ENCODE measurements at regions not wholly inside any gene's neighbourhood (a gene's known extent, or its start where the extent isn't known, plus 50 kb on each side); places are given as distances from the start of the nearest gene placed in this dataset.

- Mint-ChIP-seq H3K27ac (no peak overlapping the region), H3K9me3 (peaks cover 11% of the 10 kb centered on the region), H3K36me3 (no peaks in the 10 kb centered on the region), H3K4me1 (ENCODE audit: low read depth in 2 of 2) (no peaks in the 10 kb centered on the region), H3K27me3 (no peaks in the 10 kb centered on the region), H3K4me3 (no peak overlapping the region)
- DNase-seq (ENCODE audit: low spot score) (no peak), ATAC-seq (no peak)
Observed at GRCh38 chr10:106147021-106147420, 1017.5 kb downstream of the SORCS1 start.

GRCh38 chr10:106139915-106140314 is 1024.6 kb downstream of the SORCS1 start:
- H3K36me3 Mint-ChIP-seq: no peaks in the 10 kb centered on the region
- no peaks in the 10 kb centered on the region for H3K27me3 Mint-ChIP-seq
- H3K9me3 Mint-ChIP-seq: peaks cover 7% of the 10 kb centered on the region
- DNase-seq (ENCODE audit: low spot score): no peak
- no peak overlapping the region for H3K27ac Mint-ChIP-seq
- H3K4me3 Mint-ChIP-seq: no peak overlapping the region
- ATAC-seq: no peak
- no peaks in the 10 kb centered on the region for H3K4me1 Mint-ChIP-seq (ENCODE audit: low read depth in 2 of 2)

- H3K4me1 Mint-ChIP-seq (ENCODE audit: low read depth in 2 of 2): no peaks in the 10 kb centered on the region
- H3K36me3 Mint-ChIP-seq: no peaks in the 10 kb centered on the region
- no peak for DNase-seq (ENCODE audit: low spot score)
- peaks cover 8% of the 10 kb centered on the region for H3K9me3 Mint-ChIP-seq
- H3K4me3 Mint-ChIP-seq: no peak overlapping the region
- no peak for ATAC-seq
- H3K27ac Mint-ChIP-seq: no peak overlapping the region
- H3K27me3 Mint-ChIP-seq: no peaks in the 10 kb centered on the region
Observed at GRCh38 chr10:106136175-106136574, 1028.3 kb downstream of the SORCS1 start.

- Mint-ChIP-seq H3K27me3 (no peaks in the 10 kb centered on the region), H3K27ac (no peak overlapping the region), H3K4me3 (no peak overlapping the region), H3K4me1 (ENCODE audit: low read depth in 2 of 2) (no peaks in the 10 kb centered on the region), H3K36me3 (no peaks in the 10 kb centered on the region), H3K9me3 (peaks cover 17% of the 10 kb centered on the region)
- ATAC-seq (no peak), DNase-seq (ENCODE audit: low spot score) (no peak)
Observed at GRCh38 chr10:106134326-106135000, 1030.0 kb downstream of the SORCS1 start.

GRCh38 chr10:106133451-106133850 is 1031.1 kb downstream of the SORCS1 start:
- DNase-seq (ENCODE audit: low spot score) (no peak), ATAC-seq (no peak)
- no peaks in the 10 kb centered on the region for H3K4me1 Mint-ChIP-seq (ENCODE audit: low read depth in 2 of 2)
- no peak overlapping the region for H3K4me3 Mint-ChIP-seq
- peaks cover 20% of the 10 kb centered on the region for H3K9me3 Mint-ChIP-seq
- H3K27ac Mint-ChIP-seq: no peak overlapping the region
- H3K36me3 Mint-ChIP-seq: no peaks in the 10 kb centered on the region
- no peaks in the 10 kb centered on the region for H3K27me3 Mint-ChIP-seq

GRCh38 chr10:106132956-106133355 is 1031.5 kb downstream of the SORCS1 start:
- no peaks in the 10 kb centered on the region for H3K36me3 Mint-ChIP-seq
- no peak for DNase-seq (ENCODE audit: low spot score)
- no peak overlapping the region for H3K27ac Mint-ChIP-seq
- H3K4me3 Mint-ChIP-seq: no peak overlapping the region
- no peaks in the 10 kb centered on the region for H3K4me1 Mint-ChIP-seq (ENCODE audit: low read depth in 2 of 2)
- H3K9me3 Mint-ChIP-seq: peaks cover 20% of the 10 kb centered on the region
- no peaks in the 10 kb centered on the region for H3K27me3 Mint-ChIP-seq
- ATAC-seq: no peak

- Mint-ChIP-seq H3K36me3 (peaks cover 9% of the 10 kb centered on the region), H3K27me3 (no peaks in the 10 kb centered on the region), H3K27ac (no peak overlapping the region), H3K4me3 (no peak overlapping the region), H3K4me1 (ENCODE audit: low read depth in 2 of 2) (no peaks in the 10 kb centered on the region), H3K9me3 (peaks cover 38% of the 10 kb centered on the region)
- DNase-seq (ENCODE audit: low spot score) (no peak), ATAC-seq (peak in 1 of 2 donors; percentile 9)
Observed at GRCh38 chr10:106114656-106115186, 1049.8 kb downstream of the SORCS1 start.

GRCh38 chr10:106111246-106111645 is 1053.3 kb downstream of the SORCS1 start:
- ATAC-seq (no peak), DNase-seq (ENCODE audit: low spot score) (no peak)
- H3K4me3 Mint-ChIP-seq: no peak overlapping the region
- no peak overlapping the region for H3K27ac Mint-ChIP-seq
- H3K27me3 Mint-ChIP-seq: no peaks in the 10 kb centered on the region
- peaks cover 16% of the 10 kb centered on the region for H3K9me3 Mint-ChIP-seq
- no peaks in the 10 kb centered on the region for H3K4me1 Mint-ChIP-seq (ENCODE audit: low read depth in 2 of 2)
- H3K36me3 Mint-ChIP-seq: peaks cover 9% of the 10 kb centered on the region

- no peaks in the 10 kb centered on the region for H3K36me3 Mint-ChIP-seq
- peaks cover 7% of the 10 kb centered on the region for H3K9me3 Mint-ChIP-seq
- DNase-seq (ENCODE audit: low spot score) (no peak), ATAC-seq (no peak)
- H3K27ac Mint-ChIP-seq: no peak overlapping the region
- no peaks in the 10 kb centered on the region for H3K4me1 Mint-ChIP-seq (ENCODE audit: low read depth in 2 of 2)
- H3K27me3 Mint-ChIP-seq: no peaks in the 10 kb centered on the region
- H3K4me3 Mint-ChIP-seq: no peak overlapping the region
Observed at GRCh38 chr10:106107706-106108105, 1056.8 kb downstream of the SORCS1 start.

GRCh38 chr10:106106114-106106513 is 1058.4 kb downstream of the SORCS1 start:
- DNase-seq (ENCODE audit: low spot score) (no peak), ATAC-seq (no peak)
- no peaks in the 10 kb centered on the region for H3K36me3 Mint-ChIP-seq
- H3K27me3 Mint-ChIP-seq: no peaks in the 10 kb centered on the region
- no peaks in the 10 kb centered on the region for H3K4me1 Mint-ChIP-seq (ENCODE audit: low read depth in 2 of 2)
- H3K27ac Mint-ChIP-seq: no peak overlapping the region
- H3K9me3 Mint-ChIP-seq: peaks cover 11% of the 10 kb centered on the region
- no peak overlapping the region for H3K4me3 Mint-ChIP-seq

- Mint-ChIP-seq H3K36me3 (peaks cover 4% of the 10 kb centered on the region), H3K27ac (no peak overlapping the region)
Observed at GRCh38 chr10:106089855-106090254, 1074.7 kb downstream of the SORCS1 start.

GRCh38 chr10:106086391-106086790 is 1078.1 kb downstream of the SORCS1 start:
- ATAC-seq: no peak
- peaks cover 4% of the 10 kb centered on the region for H3K36me3 Mint-ChIP-seq
- H3K27ac Mint-ChIP-seq: no peak overlapping the region
- H3K4me3 Mint-ChIP-seq: no peak overlapping the region
- peaks cover 5% of the 10 kb centered on the region for H3K9me3 Mint-ChIP-seq
- H3K27me3 Mint-ChIP-seq: no peaks in the 10 kb centered on the region
- no peaks in the 10 kb centered on the region for H3K4me1 Mint-ChIP-seq (ENCODE audit: low read depth in 2 of 2)
- no peak for DNase-seq (ENCODE audit: low spot score)

More at GRCh38 chr10:106089855-106090254, 1074.7 kb downstream of the SORCS1 start:
- no peaks in the 10 kb centered on the region for H3K27me3 Mint-ChIP-seq
- no peaks in the 10 kb centered on the region for H3K4me1 Mint-ChIP-seq (ENCODE audit: low read depth in 2 of 2)
- H3K4me3 Mint-ChIP-seq: no peak overlapping the region
- no peak for DNase-seq (ENCODE audit: low spot score)
- peaks cover 5% of the 10 kb centered on the region for H3K9me3 Mint-ChIP-seq
- ATAC-seq: no peak

GRCh38 chr10:106083572-106083971 is 1080.9 kb downstream of the SORCS1 start:
- peaks cover 4% of the 10 kb centered on the region for H3K36me3 Mint-ChIP-seq
- no peaks in the 10 kb centered on the region for H3K4me1 Mint-ChIP-seq (ENCODE audit: low read depth in 2 of 2)
- H3K27me3 Mint-ChIP-seq: no peaks in the 10 kb centered on the region
- no peak for ATAC-seq
- DNase-seq (ENCODE audit: low spot score): no peak
- no peak overlapping the region for H3K27ac Mint-ChIP-seq
- no peak overlapping the region for H3K4me3 Mint-ChIP-seq
- H3K9me3 Mint-ChIP-seq: peaks cover 5% of the 10 kb centered on the region

- no peaks in the 10 kb centered on the region for H3K27me3 Mint-ChIP-seq
- H3K4me3 Mint-ChIP-seq: no peak overlapping the region
- ATAC-seq (no peak), DNase-seq (ENCODE audit: low spot score) (no peak)
- no peaks in the 10 kb centered on the region for H3K4me1 Mint-ChIP-seq (ENCODE audit: low read depth in 2 of 2)
- H3K9me3 Mint-ChIP-seq: peaks cover 9% of the 10 kb centered on the region
- H3K27ac Mint-ChIP-seq: no peak overlapping the region
- H3K36me3 Mint-ChIP-seq: peaks cover 4% of the 10 kb centered on the region
Observed at GRCh38 chr10:106082865-106083264, 1081.6 kb downstream of the SORCS1 start.

Measured in natural killer cell treated with Interleukin-12 subunit alpha and Interleukin-12 subunit beta and Interleukin-15 and Interleukin-18, amount 100 ng/mL, for 72 hours (primary cell).